H1 (cell line): ENCODE measurements at regions not wholly inside any gene's neighbourhood (a gene's known extent, or its start where the extent isn't known, plus 50 kb on each side); places are given as distances from the start of the nearest gene placed in this dataset.

Experiments
- CTCF ChIA-PET: fragments of 300-600 bp; sonication (Branson Sonifier 250); formaldehyde crosslinking; loops from one replicate; lab custom pipeline; 2021; ENCODE audit not compliant: partially characterized antibody; lab: Charles Lee
- POLR2A ChIA-PET: fragments of 300-600 bp; sonication (Branson Sonifier 250); formaldehyde crosslinking; loops from one replicate; lab custom pipeline; 2021; ENCODE audit warnings: inconsistent platforms; ENCODE audit not compliant: partially characterized antibody; lab: Charles Lee
- DNase-seq, 2 experiments: peaks; one replicate each; pipeline versions ENCODE4 v3.0.0 to v3.0.0-alpha.2; 2010 to 2022; ENCODE audit warnings: low spot score in 2 of 2, low read depth in 1 of 2, mixed read lengths in 1 of 2
- FAIRE-seq: peaks from 2 replicates; lab custom pipeline; 2011; peaks lifted over from hg19 to GRCh38; lab: Jason Lieb, UNC
- H2AFZ ChIP-seq: 2 replicates; pipeline ENCODE4 v1.8.1; 2012; ENCODE audit warnings: low read length, inconsistent platforms
- H2AK5ac ChIP-seq: 2 replicates; pipeline ENCODE4 v1.6.1; 2013; ENCODE audit warnings: low read depth, low read length
- H2BK120ac ChIP-seq: replicated peaks from 2 replicates; pipeline ENCODE3; 2013; ENCODE audit warnings: low read depth, low read length, inconsistent platforms
- H2BK12ac ChIP-seq: 2 replicates; pipeline ENCODE4 v1.6.1; 2013; ENCODE audit warnings: low read depth, low read length
- H2BK15ac ChIP-seq: 2 replicates; pipeline ENCODE4 v1.6.1; 2013; ENCODE audit warnings: low read length
- H2BK20ac ChIP-seq: 2 replicates; pipeline ENCODE4 v1.6.1; 2013; ENCODE audit warnings: low read length
- H2BK5ac ChIP-seq: 2 replicates; pipeline ENCODE4 v1.6.1; 2013; ENCODE audit warnings: low read depth, low read length
- H3K14ac ChIP-seq: 2 replicates; pipeline ENCODE4 v1.6.1; 2013; ENCODE audit warnings: inconsistent platforms; ENCODE audit not compliant: insufficient read length
- H3K18ac ChIP-seq: 2 replicates; pipeline ENCODE4 v1.6.1; 2013; ENCODE audit warnings: low read length; ENCODE audit errors: extremely low read depth
- H3K23ac ChIP-seq: 2 replicates; pipeline ENCODE4 v1.6.1; 2013; ENCODE audit warnings: inconsistent platforms; ENCODE audit not compliant: insufficient read length
- H3K23me2 ChIP-seq: 2 replicates; pipeline ENCODE4 v1.6.1; 2013; ENCODE audit warnings: low read depth, low read length
- H3K27ac ChIP-seq: 2 replicates; pipeline ENCODE4 v1.6.1; 2011; ENCODE audit warnings: low read depth, low read length, inconsistent platforms
- H3K27me3 ChIP-seq, 4 experiments: replicated peaks in 1 of 4; 1 replicate in 1 of 4; 2 replicates in 3 of 4; pipeline versions ENCODE4 v1.6.1 to v1.8.1; 2011 to 2013; ENCODE audit warnings: low read length in 3 of 4, mild to moderate bottlenecking in 3 of 4, inconsistent platforms in 2 of 4, mixed read lengths in 2 of 4, moderate library complexity in 1 of 4; ENCODE audit not compliant: control insufficient read depth in 3 of 4, insufficient read depth in 3 of 4; ENCODE audit errors: extremely low read depth in 1 of 4
- H3K36me3 ChIP-seq, 4 experiments: 2 replicates each; pipeline versions ENCODE4 v1.6.1 to v1.8.1; 2011 to 2013; ENCODE audit warnings: mild to moderate bottlenecking in 4 of 4, low read length in 3 of 4, moderate library complexity in 2 of 4, control low read depth in 1 of 4, inconsistent platforms in 1 of 4; ENCODE audit not compliant: insufficient read depth in 4 of 4, control insufficient read depth in 2 of 4
- H3K4ac ChIP-seq: replicated peaks from 2 replicates; pipeline ENCODE3; 2013; ENCODE audit warnings: low read length, low read depth, mixed read lengths, inconsistent platforms; ENCODE audit not compliant: insufficient read length
- H3K4me1 ChIP-seq, 4 experiments: replicated peaks in 1 of 4; 1 replicate in 1 of 4; 2 replicates in 3 of 4; pipeline versions ENCODE4 v1.6.1 to v1.8.1; 2011 to 2013; ENCODE audit warnings: low read length in 3 of 4, inconsistent platforms in 2 of 4, mixed read lengths in 1 of 4; ENCODE audit not compliant: insufficient read depth in 4 of 4, control insufficient read depth in 3 of 4
- H3K4me2 ChIP-seq, 2 experiments: 2 replicates each; pipeline versions ENCODE4 v1.6.1 to v1.8.1; 2011 to 2013; ENCODE audit warnings: low read depth in 2 of 2, low read length in 2 of 2, control low read depth in 1 of 2, inconsistent platforms in 1 of 2, mild to moderate bottlenecking in 1 of 2; ENCODE audit not compliant: insufficient read depth in 1 of 2
- H3K4me3 ChIP-seq, 4 experiments: fragments of 200-600, 300-600 bp in 1 of 4; sonication (generic), shearing (Covaris generic), sonication (Bioruptor Twin) in 1 of 4; 2 replicates each; pipeline versions ENCODE4 v1.5.1 to v1.8.1; 2011 to 2016; ENCODE audit warnings: low read length in 4 of 4, low read depth in 3 of 4, control low read depth in 2 of 4, inconsistent platforms in 2 of 4, mild to moderate bottlenecking in 2 of 4, mixed read lengths in 1 of 4, moderate library complexity in 1 of 4; ENCODE audit not compliant: insufficient read depth in 2 of 4; ENCODE audit errors: extremely low read depth in 1 of 4
- H3K56ac ChIP-seq: replicated peaks from 2 replicates; pipeline ENCODE3; 2013; ENCODE audit warnings: low read depth, mild to moderate bottlenecking, mixed read lengths, low read length, inconsistent platforms; ENCODE audit not compliant: insufficient read length
- H3K79me1 ChIP-seq: 2 replicates; pipeline ENCODE4 v1.6.1; 2013; ENCODE audit warnings: low read depth, low read length, control low read depth
- H3K79me2 ChIP-seq, 2 experiments: 2 replicates each; pipeline versions ENCODE4 v1.6.1 to v1.8.1; 2012 to 2013; ENCODE audit warnings: low read length in 2 of 2, mild to moderate bottlenecking in 2 of 2, inconsistent platforms in 1 of 2; ENCODE audit not compliant: insufficient read depth in 2 of 2, control insufficient read depth in 1 of 2
- H3K9ac ChIP-seq, 4 experiments: replicated peaks in 1 of 4; 1 replicate in 1 of 4; 2 replicates in 3 of 4; pipeline versions ENCODE4 v1.6.1 to v1.8.1; 2011 to 2013; ENCODE audit warnings: low read depth in 3 of 4, low read length in 3 of 4, control low read depth in 2 of 4, mild to moderate bottlenecking in 2 of 4, moderate library complexity in 2 of 4, inconsistent platforms in 1 of 4; ENCODE audit errors: extremely low read depth in 1 of 4
- H3K9me3 ChIP-seq, 2 experiments: 2 replicates each; pipeline versions ENCODE4 v1.6.1 to v1.8.1; 2012 to 2013; ENCODE audit warnings: mild to moderate bottlenecking in 2 of 2, moderate library complexity in 2 of 2, control low read depth in 1 of 2, inconsistent platforms in 1 of 2, low read depth in 1 of 2, low read length in 1 of 2, mixed read lengths in 1 of 2; ENCODE audit not compliant: insufficient read depth in 2 of 2
- H4K20me1 ChIP-seq, 2 experiments: replicated peaks in 1 of 2; 2 replicates each; pipeline versions ENCODE3 to v1.8.1; 2011 to 2013; ENCODE audit warnings: inconsistent platforms in 2 of 2, low read length in 2 of 2, mild to moderate bottlenecking in 1 of 2; ENCODE audit not compliant: insufficient read depth in 2 of 2, control insufficient read depth in 1 of 2
- H4K5ac ChIP-seq: 2 replicates; pipeline ENCODE4 v1.6.1; 2013; ENCODE audit warnings: low read length, low read depth, mixed read lengths, inconsistent platforms; ENCODE audit not compliant: insufficient read length
- H4K8ac ChIP-seq: 2 replicates; pipeline ENCODE4 v1.8.0; 2013; ENCODE audit warnings: mild to moderate bottlenecking, moderate library complexity, low read length, inconsistent platforms; ENCODE audit not compliant: insufficient read depth; ENCODE audit errors: extremely low read depth
- H4K91ac ChIP-seq: replicated peaks from 2 replicates; pipeline ENCODE3; 2013; ENCODE audit warnings: low read length, mixed read lengths, inconsistent platforms; ENCODE audit not compliant: insufficient read length
- CBX8 ChIP-seq: fragments of 300-800, 300-1000 bp; sonication (generic); IDR thresholded peaks from 2 replicates; pipeline ENCODE4 v1.7.1; 2016; ENCODE audit warnings: low read depth, low read length, borderline replicate concordance
- CTBP2 ChIP-seq: IDR thresholded peaks from 2 replicates; pipeline ENCODE4 v1.7.0; 2011; ENCODE audit warnings: borderline replicate concordance, mild to moderate bottlenecking, moderate library complexity, mixed read lengths, low read length; ENCODE audit not compliant: insufficient read depth, insufficient read length
- MAFK ChIP-seq: IDR thresholded peaks from 2 replicates; pipeline ENCODE4 v1.6.1; 2012; ENCODE audit warnings: low read depth, mild to moderate bottlenecking, improper control_type of control experiment, low read length
- NRF1 ChIP-seq: IDR thresholded peaks from 2 replicates; pipeline ENCODE4 v1.6.1; 2011; ENCODE audit warnings: mild to moderate bottlenecking, low read depth, low read length, improper control_type of control experiment
- RBBP5 ChIP-seq: IDR thresholded peaks from 2 replicates; pipeline ENCODE4 v1.7.1; 2012; ENCODE audit warnings: low read depth, mild to moderate bottlenecking, inconsistent platforms, low read length, moderate library complexity, borderline replicate concordance
- SP4 ChIP-seq: IDR thresholded peaks from 2 replicates; pipeline ENCODE4 v1.6.1; 2012; ENCODE audit warnings: low read length, inconsistent platforms
- WGBS, 2 experiments: shearing (Covaris generic) in 1 of 2; methylation state at CpG; one replicate each; pipeline versions ENCODE4 v1.1.6 to v1.1.7; 2013 to 2015; ENCODE audit warnings: low lambda C conversion rate in 2 of 2, mixed read lengths in 2 of 2, inconsistent platforms in 1 of 2, low coverage in 1 of 2, missing lambda C conversion rate in 1 of 2; ENCODE audit not compliant: insufficient replicate concordance in 2 of 2, insufficient coverage in 1 of 2, insufficient read length in 1 of 2; ENCODE audit errors: extremely low coverage in 1 of 2, missing lambda C conversion rate in 1 of 2; 5-methylcytosine and 5-hydroxymethylcytosine counted together

DNA sequence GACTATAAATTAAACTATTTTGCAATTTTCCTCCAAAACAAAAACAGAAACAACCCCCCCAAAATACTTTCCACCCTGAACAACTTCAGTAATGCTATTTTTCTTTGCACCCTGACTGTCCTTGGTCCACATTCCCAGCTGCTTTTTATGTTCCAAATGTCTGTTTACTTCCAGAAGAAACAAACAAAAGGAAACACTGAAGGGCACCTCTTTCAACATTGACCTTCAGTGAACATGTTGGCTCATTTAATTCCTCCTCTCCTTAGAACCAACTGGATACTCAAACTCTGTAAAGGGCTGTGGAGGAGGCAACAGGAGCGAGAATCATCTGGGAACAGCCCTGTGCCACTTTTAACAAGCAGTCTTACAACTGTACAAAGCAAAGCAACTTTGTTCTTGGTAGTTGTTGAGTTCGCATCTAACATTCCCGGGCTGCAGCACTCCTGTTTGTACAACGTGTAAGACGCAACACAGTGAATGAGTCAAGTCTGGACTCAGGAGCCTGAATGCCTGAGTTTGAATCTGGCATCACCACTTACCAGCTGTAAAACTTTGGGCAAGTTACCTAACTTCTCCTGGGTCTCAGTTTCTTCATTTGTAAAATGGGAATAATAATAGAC, 111.4 kb upstream of the GATA6 start:
- Histone ChIP-seq H3K79me1 (no peaks in the 10 kb centered on the region), H3K4me1 (no peaks in the 10 kb centered on the region), H2BK12ac (no peak overlapping the region), H3K79me2 (no peaks in the 10 kb centered on the region), H3K4me2 (no peak overlapping the region), H3K27ac (no peak overlapping the region), H3K23ac (no peak overlapping the region), H3K9ac (no peak overlapping the region), H3K4ac (no peak overlapping the region), H4K5ac (no peak overlapping the region), H2BK120ac (no peak overlapping the region), H4K91ac (no peak overlapping the region), H3K4me3 (no peak overlapping the region), H3K18ac (no peak overlapping the region), H4K20me1 (no peaks in the 10 kb centered on the region), H3K14ac (no peak overlapping the region), H3K36me3 (no peaks in the 10 kb centered on the region), H2BK20ac (no peak overlapping the region), H3K56ac (no peak overlapping the region), H2BK15ac (no peak overlapping the region), H2AK5ac (no peak overlapping the region), H3K9me3 (no peaks in the 10 kb centered on the region), H2BK5ac (no peak overlapping the region), H3K23me2 (no peaks in the 10 kb centered on the region), H4K8ac (no peak overlapping the region), H2AFZ (0 out of 2 replicates have a peak overlapping the region, but pooled peaks have one; percentile 59), H3K27me3 (no peaks in the 10 kb centered on the region)
- ChIA-PET POLR2A (no interaction called here), CTCF (no interaction called here)
- DNase-seq = no peak
- TF ChIP-seq RBBP5 (no peak), CTBP2 (no peak), MAFK (no peak), CBX8 (no peak), NRF1 (no peak), SP4 (no peak)
- FAIRE-seq = no peak
- 94% methylated on average over 5 of the region's 5 CpGs; no CpG with 5 or more reads in 1 of the 2 experiments for WGBS, 2 experiments
